SK-N-MC (cell line): ENCODE measurements at regions not wholly inside any gene's neighbourhood (a gene's known extent, or its start where the extent isn't known, plus 50 kb on each side); places are given as distances from the start of the nearest gene placed in this dataset.

Experiments used
- EZH2 ChIP-seq: fragments of 200-600 bp; sonication (generic); IDR thresholded peaks from one replicate; pipeline ENCODE4 v1.6.1; 2017; ENCODE audit warnings: antibody characterized with exemption
- FOXP2 ChIP-seq: optimal IDR thresholded peaks from 2 replicates; pipeline ENCODE3; 2011; ENCODE audit warnings: mild to moderate bottlenecking, moderate library complexity; ENCODE audit not compliant: insufficient read depth; ENCODE audit errors: extremely low read length, control extremely low read depth
- POLR2AphosphoS5 ChIP-seq: IDR thresholded peaks from 2 replicates; pipeline ENCODE4 v1.6.1; 2012; ENCODE audit warnings: mild to moderate bottlenecking, low read depth, low read length, borderline replicate concordance

GRCh38 chr5:120326651-120327050 is 137.4 kb upstream of the PRR16 start:
- TF ChIP-seq POLR2AphosphoS5 (no peak), EZH2 (no peak), FOXP2 (no peak)
